ENCODE measurements at regions not wholly inside any gene's neighbourhood (a gene's known extent, or its start where the extent isn't known, plus 50 kb on each side); places are given as distances from the start of the nearest gene placed in this dataset.
"Not testable (repeated sequence)": the region's sequence is repeated elsewhere in the genome, so short reads cannot be mapped to it uniquely, and the experiment has no call there.

DNA sequence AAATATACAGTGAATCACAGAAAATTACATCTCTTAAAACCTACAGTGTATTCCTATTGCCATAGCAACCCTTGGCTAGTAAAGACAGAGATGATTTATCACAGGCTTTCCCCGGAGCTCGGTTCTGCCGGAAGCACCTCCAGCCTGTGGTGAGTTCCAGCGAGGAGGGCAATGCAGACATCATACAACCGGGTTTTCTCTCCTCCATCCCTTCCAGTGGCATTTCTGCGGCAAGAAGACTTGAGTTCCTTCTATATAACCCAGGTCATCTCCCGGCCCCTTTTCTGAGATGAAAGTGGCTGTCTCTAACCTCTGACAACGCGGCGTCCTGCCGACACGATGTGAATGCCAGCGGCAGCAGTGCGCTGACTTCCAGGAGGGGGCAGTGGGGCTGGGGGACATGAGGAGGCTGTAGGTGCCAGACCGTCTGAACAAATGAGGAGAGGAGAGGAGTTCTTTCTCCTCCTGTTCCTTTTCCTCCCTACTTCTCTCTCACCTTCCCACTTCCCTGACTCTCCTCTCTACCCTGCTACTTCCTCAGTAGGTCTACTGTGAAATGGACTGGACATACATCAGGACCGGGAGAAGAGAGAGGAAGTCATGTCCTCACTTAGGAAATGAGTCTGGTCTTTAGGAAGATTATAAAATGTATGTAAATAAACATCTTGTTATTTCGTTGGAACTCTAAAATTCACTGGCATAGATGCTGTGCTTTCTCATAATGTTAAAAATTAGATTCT is 68.6 kb upstream of the MAX start:
- Histone ChIP-seq H3K4me3 (ENCODE audit: low read length) (peak overlapping the region; percentile 42), H3K27ac (ENCODE audit: low read length) (no peak overlapping the region), H3K36me3 (ENCODE audit: insufficient read depth, low read depth, low read length) (no peaks in the 10 kb centered on the region), H3K9ac (ENCODE audit: low read depth, low read length) (no peak overlapping the region), H3K4me1 (ENCODE audit: insufficient read depth, low read length) (peaks cover 12% of the 10 kb centered on the region; the same call in 1 of the 2 replicates), H3K27me3 (ENCODE audit: insufficient read depth, low read length) (no peaks in the 10 kb centered on the region), H3K9me3 (ENCODE audit: insufficient read depth, low read depth, low read length) (no peaks in the 10 kb centered on the region)

DNA sequence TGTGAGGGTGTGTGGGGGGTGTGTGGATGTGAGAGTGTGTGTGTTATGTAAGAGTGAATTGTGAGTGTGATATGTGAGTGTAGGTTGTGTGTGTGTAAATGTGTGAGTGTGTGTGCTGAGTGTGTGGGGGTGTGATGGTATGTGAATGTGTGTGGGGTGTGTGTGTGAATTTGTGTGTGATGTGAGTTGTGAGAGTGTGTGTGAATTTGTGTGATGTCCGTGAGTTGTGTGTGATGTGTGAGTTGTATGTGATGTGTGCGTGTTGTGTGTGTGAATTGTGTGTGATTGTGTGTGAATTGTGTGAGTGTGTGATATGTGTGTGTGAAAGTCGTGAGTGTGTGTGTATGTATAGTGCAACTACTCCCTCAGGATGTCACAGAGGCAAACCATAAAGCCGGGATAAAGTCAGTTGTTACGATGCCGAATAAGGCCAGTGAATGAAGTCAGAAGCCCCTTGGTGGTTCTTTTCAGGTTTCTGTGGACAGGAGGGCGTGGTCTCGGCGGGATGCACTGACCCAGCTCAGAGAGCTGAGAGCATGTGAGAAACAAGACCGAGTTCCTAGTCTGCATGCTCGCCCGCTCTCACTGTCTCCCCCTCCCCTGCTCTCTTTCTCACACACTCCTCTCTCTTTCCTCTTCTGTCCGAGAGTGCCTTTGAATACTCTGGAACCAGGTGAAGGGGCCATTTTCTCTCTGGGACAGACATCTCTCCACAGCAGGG is 71.8 kb upstream of the MAX start:
- H3K36me3 ChIP-seq (ENCODE audit: insufficient read depth, low read depth, low read length): no peaks in the 10 kb centered on the region
- no peaks in the 10 kb centered on the region for H3K27me3 ChIP-seq (ENCODE audit: insufficient read depth, low read length)
- no peaks in the 10 kb centered on the region for H3K9me3 ChIP-seq (ENCODE audit: insufficient read depth, low read depth, low read length)
- peak overlapping the region; percentile 33; the same call in 1 of the 2 replicates for H3K4me3 ChIP-seq (ENCODE audit: low read length)
- no peak overlapping the region for H3K9ac ChIP-seq (ENCODE audit: low read depth, low read length)
- no peak overlapping the region for H3K27ac ChIP-seq (ENCODE audit: low read length)
- peaks cover 12% of the 10 kb centered on the region; the same call in 1 of the 2 replicates for H3K4me1 ChIP-seq (ENCODE audit: insufficient read depth, low read length)

DNA sequence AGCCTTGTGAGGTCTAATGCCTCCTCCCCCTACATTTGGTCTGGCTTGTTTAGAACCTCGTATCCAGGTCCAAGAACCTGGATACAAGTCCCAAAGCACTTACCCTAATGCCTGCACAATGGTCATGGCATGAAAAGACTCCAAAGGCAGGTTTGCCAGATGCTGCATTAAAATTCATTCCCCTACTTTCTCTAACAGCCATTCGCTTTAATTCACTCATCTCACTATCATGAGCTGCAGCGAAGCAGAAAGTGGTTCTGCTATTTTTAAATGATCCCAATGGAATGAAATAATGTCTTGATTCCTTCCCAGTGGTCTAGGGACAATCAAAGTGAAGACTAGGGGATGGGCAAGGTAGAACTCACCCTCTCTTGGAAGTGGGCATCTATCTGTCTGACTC is 72.5 kb upstream of the MAX start:
- peaks cover 12% of the 10 kb centered on the region; the same call in 1 of the 2 replicates for H3K4me1 ChIP-seq (ENCODE audit: insufficient read depth, low read length)
- no peaks in the 10 kb centered on the region for H3K9me3 ChIP-seq (ENCODE audit: insufficient read depth, low read depth, low read length)
- no peak overlapping the region for H3K9ac ChIP-seq (ENCODE audit: low read depth, low read length)
- no peaks in the 10 kb centered on the region for H3K27me3 ChIP-seq (ENCODE audit: insufficient read depth, low read length)
- no peak overlapping the region for H3K27ac ChIP-seq (ENCODE audit: low read length)
- H3K4me3 ChIP-seq (ENCODE audit: low read length): peak overlapping the region; percentile 33; the same call in 1 of the 2 replicates
- H3K36me3 ChIP-seq (ENCODE audit: insufficient read depth, low read depth, low read length): no peaks in the 10 kb centered on the region

DNA sequence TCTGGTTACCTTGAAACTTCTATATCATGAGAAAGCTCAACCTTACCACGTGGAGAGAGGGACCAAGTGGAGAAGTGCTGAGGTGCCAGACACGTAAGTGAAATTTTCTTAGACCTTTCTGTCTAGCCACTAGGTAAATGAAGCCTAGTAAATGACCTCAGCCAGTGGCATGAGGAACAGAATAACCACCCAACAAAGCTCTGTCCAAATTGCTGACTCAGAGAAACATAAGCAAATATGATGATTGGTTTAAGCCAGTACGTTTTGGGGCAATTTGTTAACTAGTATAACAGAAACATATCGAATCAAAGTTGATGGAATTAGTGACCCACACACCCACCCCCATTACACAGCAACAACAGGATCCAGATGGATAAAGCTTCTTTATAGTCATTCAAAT is 75.2 kb upstream of the MAX start:
- Histone ChIP-seq H3K4me3 (ENCODE audit: low read length) (no peak overlapping the region), H3K36me3 (ENCODE audit: insufficient read depth, low read depth, low read length) (no peaks in the 10 kb centered on the region), H3K9ac (ENCODE audit: low read depth, low read length) (no peak overlapping the region), H3K27me3 (ENCODE audit: insufficient read depth, low read length) (no peaks in the 10 kb centered on the region), H3K27ac (ENCODE audit: low read length) (no peak overlapping the region), H3K9me3 (ENCODE audit: insufficient read depth, low read depth, low read length) (peaks cover 13% of the 10 kb centered on the region), H3K4me1 (ENCODE audit: insufficient read depth, low read length) (peaks cover 9% of the 10 kb centered on the region; the same call in 1 of the 2 replicates)

DNA sequence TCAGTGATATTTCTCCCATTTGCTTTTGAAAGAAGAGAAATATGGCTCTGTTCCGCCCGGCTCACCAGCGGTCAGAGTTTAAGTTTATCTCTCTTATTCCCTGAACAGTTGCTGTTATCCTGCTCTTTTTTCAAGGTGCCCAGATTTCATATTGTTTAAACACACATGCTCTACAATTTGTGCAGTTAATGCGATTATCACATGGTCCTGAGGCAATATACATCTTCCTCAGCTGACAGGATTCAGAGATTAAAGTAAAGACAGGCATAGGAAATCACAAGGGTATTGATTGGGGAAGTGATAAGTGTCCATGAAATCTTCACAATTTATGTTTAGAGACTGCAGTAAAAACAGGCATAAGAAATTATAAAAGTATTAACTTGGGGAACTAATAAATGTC is 76.9 kb upstream of the MAX start:
- H3K36me3 ChIP-seq (ENCODE audit: insufficient read depth, low read depth, low read length); H3K9ac ChIP-seq (ENCODE audit: low read depth, low read length); H3K27me3 ChIP-seq (ENCODE audit: insufficient read depth, low read length); H3K27ac ChIP-seq (ENCODE audit: low read length); H3K4me1 ChIP-seq (ENCODE audit: insufficient read depth, low read length); H3K4me3 ChIP-seq (ENCODE audit: low read length): not testable (repeated sequence)
- H3K9me3 ChIP-seq (ENCODE audit: insufficient read depth, low read depth, low read length): peaks cover 18% of the 10 kb centered on the region

DNA sequence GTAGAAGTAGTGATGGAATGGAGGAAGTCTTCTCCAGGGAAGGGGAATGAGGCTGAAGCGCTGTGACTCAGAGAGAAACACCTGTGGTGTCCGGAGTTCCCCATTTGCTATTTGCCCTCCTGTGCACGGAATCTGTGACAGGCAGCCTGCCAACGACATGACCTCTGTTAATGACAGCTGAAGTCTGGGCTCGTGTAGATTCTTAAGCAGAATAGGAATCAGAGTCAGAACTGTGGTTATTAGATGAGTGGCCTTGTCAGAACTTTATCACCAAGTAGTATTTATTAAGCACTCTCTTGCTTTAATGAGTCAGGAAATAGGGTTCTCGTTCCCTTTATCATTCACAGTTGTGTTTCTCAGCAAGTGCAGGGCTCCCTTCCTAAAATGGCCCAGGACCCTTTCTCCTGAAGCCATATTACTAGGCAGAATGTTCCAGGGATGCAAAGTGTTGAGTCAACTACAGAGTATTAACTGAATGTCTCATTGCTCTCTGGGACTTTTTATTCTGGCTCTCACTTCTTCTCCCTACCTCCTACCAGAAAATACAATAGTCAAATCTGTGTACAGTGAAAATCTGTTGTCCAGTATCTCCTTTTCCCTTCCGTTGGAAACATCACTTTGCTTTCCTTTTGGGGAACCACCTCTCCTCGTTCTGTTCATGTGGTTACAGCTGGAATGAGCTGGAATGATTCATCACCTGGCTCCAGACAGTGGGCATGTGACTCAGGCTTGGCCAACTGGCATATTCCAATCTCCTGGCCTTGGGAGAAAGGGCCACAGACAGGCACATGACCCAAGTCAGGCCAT is 77.8 kb upstream of the MAX start:
- no peaks in the 10 kb centered on the region for H3K36me3 ChIP-seq (ENCODE audit: insufficient read depth, low read depth, low read length)
- peaks cover 8% of the 10 kb centered on the region; the same call in 1 of the 2 replicates for H3K4me1 ChIP-seq (ENCODE audit: insufficient read depth, low read length)
- H3K9me3 ChIP-seq (ENCODE audit: insufficient read depth, low read depth, low read length): peaks cover 18% of the 10 kb centered on the region
- H3K27me3 ChIP-seq (ENCODE audit: insufficient read depth, low read length): peaks cover 4% of the 10 kb centered on the region; the same call in 1 of the 2 replicates
- no peak overlapping the region for H3K4me3 ChIP-seq (ENCODE audit: low read length)
- no peak overlapping the region for H3K27ac ChIP-seq (ENCODE audit: low read length)
- H3K9ac ChIP-seq (ENCODE audit: low read depth, low read length): no peak overlapping the region

DNA sequence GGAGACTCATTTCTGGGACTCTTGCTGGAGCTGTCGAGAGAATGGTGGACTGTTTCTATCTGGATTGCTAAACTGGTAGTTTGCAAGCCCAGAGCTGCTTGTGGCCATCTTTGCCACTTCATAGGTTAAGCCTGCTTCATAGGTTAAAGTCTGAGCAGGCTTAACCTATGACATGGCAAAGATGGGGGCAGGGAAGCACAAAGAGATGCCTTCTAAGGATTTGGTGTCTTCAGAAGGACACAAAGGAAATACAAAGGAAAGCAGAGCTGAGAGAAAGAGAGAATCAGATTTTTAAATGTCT is 78.4 kb upstream of the MAX start:
- Histone ChIP-seq H3K36me3 (ENCODE audit: insufficient read depth, low read depth, low read length) (no peaks in the 10 kb centered on the region), H3K9ac (ENCODE audit: low read depth, low read length) (no peak overlapping the region), H3K4me3 (ENCODE audit: low read length) (no peak overlapping the region), H3K27me3 (ENCODE audit: insufficient read depth, low read length) (peaks cover 7% of the 10 kb centered on the region; the same call in 1 of the 2 replicates), H3K9me3 (ENCODE audit: insufficient read depth, low read depth, low read length) (peaks cover 18% of the 10 kb centered on the region), H3K4me1 (ENCODE audit: insufficient read depth, low read length) (peaks cover 8% of the 10 kb centered on the region; the same call in 1 of the 2 replicates), H3K27ac (ENCODE audit: low read length) (no peak overlapping the region)

DNA sequence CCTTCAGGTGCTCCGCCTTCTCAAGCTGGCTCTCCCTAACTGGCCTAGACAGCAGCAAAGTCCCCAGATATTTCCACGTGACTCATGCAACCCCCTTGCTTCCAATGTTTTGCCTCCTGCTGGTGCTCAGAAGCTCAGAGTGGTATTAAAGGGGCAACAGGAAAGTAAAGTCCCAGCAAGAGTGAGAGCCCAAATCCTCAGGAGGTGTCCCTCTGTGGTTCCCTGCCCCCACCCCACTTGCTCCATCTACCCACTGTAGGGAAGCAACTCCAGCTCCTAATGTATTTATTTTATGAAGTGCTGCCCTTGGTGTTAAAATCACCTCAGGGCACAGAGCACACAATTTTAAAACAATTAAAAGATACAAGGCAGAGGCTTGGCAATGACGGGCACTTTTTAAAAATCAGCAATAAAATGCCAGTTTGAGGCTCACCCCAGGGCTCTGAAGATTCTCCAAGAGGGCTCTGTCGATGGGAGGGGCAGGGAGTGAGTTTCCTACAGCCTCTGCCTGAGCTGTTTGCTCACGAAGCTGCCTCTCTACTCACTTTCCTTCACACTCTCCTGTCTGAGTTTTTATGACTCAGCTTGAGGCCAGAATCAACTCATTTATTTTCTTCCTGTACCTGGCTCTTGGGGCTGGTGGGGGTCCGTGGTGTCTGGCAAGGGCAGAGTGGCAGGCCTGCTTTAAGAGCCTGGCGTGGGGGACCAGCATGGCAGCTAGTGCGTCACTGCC is 81.9 kb upstream of the MAX start:
- H3K27ac ChIP-seq (ENCODE audit: low read length): no peak overlapping the region
- peaks cover 12% of the 10 kb centered on the region; the same call in 1 of the 2 replicates for H3K27me3 ChIP-seq (ENCODE audit: insufficient read depth, low read length)
- H3K9me3 ChIP-seq (ENCODE audit: insufficient read depth, low read depth, low read length): peaks cover 18% of the 10 kb centered on the region
- no peak overlapping the region for H3K9ac ChIP-seq (ENCODE audit: low read depth, low read length)
- H3K4me1 ChIP-seq (ENCODE audit: insufficient read depth, low read length): peaks cover 21% of the 10 kb centered on the region; the same call in 1 of the 2 replicates
- no peaks in the 10 kb centered on the region for H3K36me3 ChIP-seq (ENCODE audit: insufficient read depth, low read depth, low read length)
- no peak overlapping the region for H3K4me3 ChIP-seq (ENCODE audit: low read length)

DNA sequence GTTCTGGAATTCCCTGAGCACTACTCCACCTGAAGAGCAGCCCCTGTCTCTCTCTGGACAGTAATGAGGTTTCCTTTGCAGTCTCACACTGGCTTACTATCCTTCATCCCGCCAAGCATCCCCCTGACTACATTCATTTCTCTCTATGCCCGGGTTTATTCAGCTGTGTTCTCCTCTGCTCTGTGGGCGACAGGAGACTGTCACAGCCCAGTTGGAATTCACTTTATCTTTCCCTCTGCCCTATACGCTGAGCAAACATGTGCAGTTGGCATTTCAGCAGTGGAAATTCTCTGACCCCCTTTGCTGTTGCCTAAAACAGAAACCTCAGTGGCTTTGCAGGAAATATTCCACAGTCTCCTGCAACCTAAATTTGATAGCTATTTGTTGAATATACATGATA is 83.5 kb upstream of the MAX start:
- peaks cover 18% of the 10 kb centered on the region for H3K9me3 ChIP-seq (ENCODE audit: insufficient read depth, low read depth, low read length)
- H3K27ac ChIP-seq (ENCODE audit: low read length): no peak overlapping the region
- peaks cover 12% of the 10 kb centered on the region; the same call in 1 of the 2 replicates for H3K27me3 ChIP-seq (ENCODE audit: insufficient read depth, low read length)
- no peak overlapping the region for H3K4me3 ChIP-seq (ENCODE audit: low read length)
- peaks cover 21% of the 10 kb centered on the region; the same call in 1 of the 2 replicates for H3K4me1 ChIP-seq (ENCODE audit: insufficient read depth, low read length)
- no peak overlapping the region for H3K9ac ChIP-seq (ENCODE audit: low read depth, low read length)
- no peaks in the 10 kb centered on the region for H3K36me3 ChIP-seq (ENCODE audit: insufficient read depth, low read depth, low read length)

DNA sequence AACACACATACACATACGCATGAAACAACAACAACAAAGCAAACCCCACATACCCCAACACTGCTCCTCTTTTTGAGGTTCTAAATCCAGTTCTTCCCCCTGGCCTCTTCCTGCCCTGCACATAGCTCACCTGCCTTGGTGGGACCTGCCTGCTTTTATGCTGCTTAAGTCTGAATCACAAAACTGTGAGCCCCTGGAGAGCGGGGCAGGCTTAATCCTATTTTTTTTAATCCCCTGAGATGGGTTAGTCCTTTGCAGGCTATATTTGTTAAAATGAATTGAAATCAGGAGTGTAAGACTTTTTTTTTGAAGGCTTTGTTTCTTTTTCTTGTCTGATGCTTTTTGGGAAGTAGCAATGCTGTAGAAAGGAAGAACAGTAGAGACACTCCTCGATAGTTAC is 84.6 kb upstream of the MAX start:
- H3K9me3 ChIP-seq (ENCODE audit: insufficient read depth, low read depth, low read length): peaks cover 11% of the 10 kb centered on the region
- H3K27ac ChIP-seq (ENCODE audit: low read length): no peak overlapping the region
- peaks cover 12% of the 10 kb centered on the region; the same call in 1 of the 2 replicates for H3K27me3 ChIP-seq (ENCODE audit: insufficient read depth, low read length)
- H3K4me1 ChIP-seq (ENCODE audit: insufficient read depth, low read length): peaks cover 21% of the 10 kb centered on the region; the same call in 1 of the 2 replicates
- peak overlapping the region; percentile 41 for H3K4me3 ChIP-seq (ENCODE audit: low read length)
- H3K36me3 ChIP-seq (ENCODE audit: insufficient read depth, low read depth, low read length): no peaks in the 10 kb centered on the region
- no peak overlapping the region; the same call in 1 of the 2 replicates for H3K9ac ChIP-seq (ENCODE audit: low read depth, low read length)

All from iPS-20b (cell line).